HepG2 (cell line): ENCODE measurements at regions not wholly inside any gene's neighbourhood (a gene's known extent, or its start where the extent isn't known, plus 50 kb on each side); places are given as distances from the start of the nearest gene placed in this dataset.

Source experiments
- ATAC-seq: fragments of 200-7000 bp; cut with Tn5 transposase; 3 replicates; pipeline ENCODE4 v1.9.1; 2020; ENCODE audit warnings: mild to moderate bottlenecking, moderate library complexity
- BruUV-seq: library from RNA; stranded (reverse); fragments of 400-500 nt; replicated peaks from 2 replicates; lab custom pipeline; 2021; lab: Mats Ljungman, UMichigan
- CTCF ChIA-PET: fragments of 300-600 bp; formaldehyde crosslinking; extraction: SDS; loops from one replicate; lab custom pipeline; 2021; ENCODE audit warnings: low total read pairs, inconsistent platforms, low intra/inter-chr PET ratio; lab: Yijun Ruan, JAX
- POLR2A ChIA-PET: fragments of 350-600 bp; sonication (Branson Sonifier 250); formaldehyde crosslinking; loops from one replicate; lab custom pipeline; 2020; ENCODE audit warnings: antibody characterized with exemption, inconsistent platforms; lab: Yijun Ruan, JAX
- DNase-seq: peaks from one replicate; pipeline ENCODE4 v3.0.0-alpha.2; 2015; ENCODE audit warnings: low spot score
- FAIRE-seq: peaks from 3 replicates; lab custom pipeline; 2011; peaks lifted over from hg19 to GRCh38; lab: Jason Lieb, UNC
- H2AFZ ChIP-seq: one replicate; pipeline ENCODE4 v1.6.1; 2011; ENCODE audit warnings: low read length, inconsistent platforms
- H3K27ac ChIP-seq: fragments of 300-600 bp; 3 replicates; pipeline ENCODE4 v1.8.0; 2011; ENCODE audit warnings: mixed run types, mild to moderate bottlenecking, mixed read lengths, low read length, inconsistent platforms; ENCODE audit not compliant: insufficient read depth; ENCODE audit errors: extremely low read length
- H3K27me3 ChIP-seq, 2 experiments: fragments of 200-600 bp in 1 of 2; 2 replicates in 1 of 2; 3 replicates in 1 of 2; pipeline versions ENCODE4 v1.6.0 to v1.8.0; 2011; ENCODE audit warnings: low read length in 2 of 2, mild to moderate bottlenecking in 2 of 2, moderate library complexity in 2 of 2, inconsistent platforms in 1 of 2; ENCODE audit not compliant: insufficient read depth in 2 of 2, control insufficient read depth in 1 of 2
- H3K36me3 ChIP-seq, 2 experiments: fragments of 200-600 bp in 1 of 2; replicated peaks in 1 of 2; 2 replicates in 1 of 2; 3 replicates in 1 of 2; pipeline versions ENCODE4 v1.5.1 to v1.8.0; 2011; ENCODE audit warnings: low read length in 2 of 2, inconsistent platforms in 1 of 2; ENCODE audit not compliant: insufficient read depth in 2 of 2, control insufficient read depth in 1 of 2
- H3K4me1 ChIP-seq: 2 replicates; pipeline ENCODE4 v1.5.1; 2012; ENCODE audit warnings: low read length, inconsistent platforms; ENCODE audit not compliant: insufficient read depth
- H3K4me2 ChIP-seq: 2 replicates; pipeline ENCODE4 v1.6.0; 2011; ENCODE audit warnings: low read depth, low read length, inconsistent platforms
- H3K4me3 ChIP-seq, 3 experiments: fragments of 200-600 bp in 1 of 3; sonication (generic), shearing (Covaris generic) in 1 of 3; replicated peaks in 1 of 3; 2 replicates each; pipeline ENCODE4 v1.5.1; 2011 to 2016; ENCODE audit warnings: low read length in 3 of 3, inconsistent platforms in 2 of 3, low read depth in 2 of 3, mild to moderate bottlenecking in 2 of 3, control low read depth in 1 of 3, mixed read lengths in 1 of 3; ENCODE audit not compliant: insufficient read depth in 1 of 3
- H3K79me2 ChIP-seq: one replicate; pipeline ENCODE4 v1.6.1; 2011; ENCODE audit warnings: low read length, inconsistent platforms; ENCODE audit not compliant: insufficient read depth
- H3K9ac ChIP-seq: 2 replicates; pipeline ENCODE4 v1.6.0; 2011; ENCODE audit warnings: mild to moderate bottlenecking, low read depth, low read length, inconsistent platforms; ENCODE audit not compliant: insufficient read depth
- H3K9me3 ChIP-seq: 2 replicates; pipeline ENCODE4 v1.5.1; 2012; ENCODE audit warnings: mild to moderate bottlenecking, low read length
- H4K20me1 ChIP-seq: 2 replicates; pipeline ENCODE4 v1.6.0; 2011; ENCODE audit warnings: inconsistent platforms, mild to moderate bottlenecking, low read length, moderate library complexity; ENCODE audit not compliant: insufficient read depth
- ARNT ChIP-seq: fragments of 450-650 bp; IDR thresholded peaks from 2 replicates; pipeline ENCODE4 v1.6.1; 2017
- CAMTA2 ChIP-seq: sonication (generic); formaldehyde crosslinking; IDR thresholded peaks from 2 replicates; pipeline ENCODE4 v1.4.0; 2020; ENCODE audit warnings: mild to moderate bottlenecking, missing genetic modification reagents, borderline replicate concordance
- E2F5 ChIP-seq: sonication (generic); formaldehyde crosslinking; conservative IDR thresholded peaks from 2 replicates; pipeline ENCODE4 v1.4.0; 2020; ENCODE audit warnings: missing genetic modification reagents
- HNF1B ChIP-seq: sonication (generic); formaldehyde crosslinking; IDR thresholded peaks from 2 replicates; pipeline ENCODE4 v1.5.1; 2020; ENCODE audit warnings: mild to moderate bottlenecking, moderate library complexity, missing genetic modification reagents
- HNRNPK ChIP-seq: fragments of 200-400 bp; formaldehyde crosslinking; IDR thresholded peaks from 2 replicates; pipeline ENCODE4 v1.6.1; 2018; ENCODE audit warnings: low read length, low read depth, moderate library complexity, mild to moderate bottlenecking; ENCODE audit not compliant: poor library complexity, severe bottlenecking
- MAZ ChIP-seq, 2 experiments: sonication (generic) in 1 of 2; formaldehyde crosslinking in 1 of 2; IDR thresholded peaks; 2 replicates each; pipeline versions ENCODE4 v1.5.0 to v1.6.1; 2012 to 2020; ENCODE audit warnings: low read depth in 2 of 2, mild to moderate bottlenecking in 2 of 2, borderline replicate concordance in 1 of 2, improper control_type of control experiment in 1 of 2, low read length in 1 of 2, missing genetic modification reagents in 1 of 2, moderate library complexity in 1 of 2
- MED13 ChIP-seq: sonication (generic); formaldehyde crosslinking; IDR thresholded peaks from 2 replicates; pipeline ENCODE4 v1.5.0; 2020; ENCODE audit warnings: missing genetic modification reagents
- PHF20 ChIP-seq: sonication (generic); formaldehyde crosslinking; IDR thresholded peaks from 2 replicates; pipeline ENCODE4 v1.5.0; 2020; ENCODE audit warnings: mild to moderate bottlenecking, missing genetic modification reagents
- SMARCC2 ChIP-seq: fragments of 450-650 bp; IDR thresholded peaks from 2 replicates; pipeline ENCODE4 v1.6.1; 2017; ENCODE audit warnings: antibody characterized with exemption, mild to moderate bottlenecking
- STAG1 ChIP-seq: sonication (generic); formaldehyde crosslinking; IDR thresholded peaks from 2 replicates; pipeline ENCODE4 v1.4.0; 2020; ENCODE audit warnings: missing genetic modification reagents
- U2AF1 ChIP-seq: fragments of 200-400 bp; formaldehyde crosslinking; optimal IDR thresholded peaks from 2 replicates; pipeline ENCODE3; 2017; ENCODE audit warnings: mild to moderate bottlenecking, low read depth, low read length
- ZNF292 ChIP-seq: sonication (generic); formaldehyde crosslinking; IDR thresholded peaks from 2 replicates; pipeline ENCODE4 v1.8.1; 2022; ENCODE audit warnings: mild to moderate bottlenecking, low read depth, missing genetic modification reagents, borderline replicate concordance
- ZNF589 ChIP-seq: sonication (generic); formaldehyde crosslinking; conservative IDR thresholded peaks from 2 replicates; pipeline ENCODE4 v1.8.0; 2022; ENCODE audit warnings: mild to moderate bottlenecking, moderate library complexity, missing genetic modification reagents
- ZNF615 ChIP-seq: sonication (generic); formaldehyde crosslinking; IDR thresholded peaks from 2 replicates; pipeline ENCODE4 v1.5.0; 2020; ENCODE audit warnings: mild to moderate bottlenecking, missing genetic modification reagents, borderline replicate concordance
- ZNF720 ChIP-seq: sonication (generic); formaldehyde crosslinking; IDR thresholded peaks from 2 replicates; pipeline ENCODE4 v1.4.0; 2020; ENCODE audit warnings: missing genetic modification reagents
- ZNF770 ChIP-seq: sonication (generic); formaldehyde crosslinking; IDR thresholded peaks from 2 replicates; pipeline ENCODE4 v1.5.0; 2020; ENCODE audit warnings: mild to moderate bottlenecking, missing genetic modification reagents
- WGBS: methylation state at CpG from one replicate; pipeline ENCODE4 v1.1.6; 2017; ENCODE audit warnings: low lambda C conversion rate; 5-methylcytosine and 5-hydroxymethylcytosine counted together
- in situ Hi-C: cut with HindIII; loops from 2 replicates; pipeline ENCODE4 v1.10.0; 2017; ENCODE audit warnings: low pct_unique_long_range_greater_than_20kb; ENCODE audit not compliant: extremely low pct_ligation_motif_present
- intact Hi-C: fragments of 100-400 bp; cut with micrococcal nuclease; formaldehyde crosslinking; loops from one replicate; pipeline ENCODE4 v1.10.0; 2022; ENCODE audit not compliant: unreplicated experiment
- TF ChIP-seq, protein P1 (sequence below): sonication (generic); formaldehyde crosslinking; IDR thresholded peaks from 2 replicates; pipeline ENCODE4 v1.4.0; 2020; ENCODE audit warnings: missing genetic modification reagents, mild to moderate bottlenecking, borderline replicate concordance

DNA sequence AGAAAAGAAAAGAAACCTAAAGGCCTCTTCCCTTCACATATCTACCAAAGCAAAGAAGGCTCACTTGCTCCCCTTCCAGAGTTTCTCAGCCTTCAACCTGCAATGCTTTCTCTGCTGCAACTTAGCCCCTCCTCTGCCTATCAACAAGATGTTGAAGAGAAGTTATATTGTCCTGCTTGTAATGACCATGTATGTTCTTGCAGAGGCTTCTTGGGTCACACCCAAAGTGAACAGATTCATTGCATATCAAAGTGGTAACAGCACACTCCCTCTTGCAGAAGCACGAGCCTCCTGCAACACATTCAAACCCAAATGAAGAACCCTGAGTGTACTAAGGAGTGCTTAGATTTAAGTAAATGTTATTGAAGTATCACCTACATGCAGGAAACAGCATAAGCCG lies 494.3 kb downstream of the NTRK2 start (continued):
- no peak for TF ChIP-seq ZNF292 (CRISPR knock-in tag)
- no peak for TF ChIP-seq E2F5 (CRISPR knock-in tag)
- TF ChIP-seq PHF20, result no peak
- no peak for TF ChIP-seq SMARCC2
- no peak for TF ChIP-seq MED13 (CRISPR knock-in tag)
- TF ChIP-seq ZNF615 (CRISPR knock-in tag), result no peak
- TF ChIP-seq MAZ (IDR thresholded peaks at IDR 0.05; ENCODE audit: borderline replicate concordance, low read depth, low read length), result no peak
- TF ChIP-seq MAZ (CRISPR knock-in tag; IDR thresholded peaks at IDR 0.05; ENCODE audit: low read depth), result no peak
- TF ChIP-seq STAG1, result no peak
- TF ChIP-seq ZNF589 (CRISPR knock-in tag), result no peak
- no peak for TF ChIP-seq U2AF1

GRCh38 chr9:85163415-85163814 lies 493.9 kb downstream of the NTRK2 start:
- FAIRE-seq (no peak), DNase-seq (no peak), ATAC-seq (no peak)
- no TSS peak for BruUV-seq
- Histone ChIP-seq H3K27me3 (no peaks in the 10 kb centered on the region), H3K4me2 (no peak overlapping the region), H3K4me1 (no peaks in the 10 kb centered on the region), H2AFZ (no peak overlapping the region), H3K36me3 (no peaks in the 10 kb centered on the region), H3K4me3 (no peak overlapping the region), H4K20me1 (no peaks in the 10 kb centered on the region), H3K9me3 (no peaks in the 10 kb centered on the region), H3K27ac (no peak overlapping the region), H3K9ac (no peak overlapping the region), H3K79me2 (no peaks in the 10 kb centered on the region)
- ChIA-PET CTCF (no interaction called here), POLR2A (no interaction called here)
- 3% methylated on average over 1 of the region's 1 CpG for WGBS
- in situ Hi-C loops (no loop called here), intact Hi-C loops (no loop called here)
- TF ChIP-seq ZNF770 (CRISPR knock-in tag), result no peak
- TF ChIP-seq ARNT, result no peak
- no peak for TF ChIP-seq CAMTA2 (CRISPR knock-in tag)
- TF ChIP-seq, protein P1, sequence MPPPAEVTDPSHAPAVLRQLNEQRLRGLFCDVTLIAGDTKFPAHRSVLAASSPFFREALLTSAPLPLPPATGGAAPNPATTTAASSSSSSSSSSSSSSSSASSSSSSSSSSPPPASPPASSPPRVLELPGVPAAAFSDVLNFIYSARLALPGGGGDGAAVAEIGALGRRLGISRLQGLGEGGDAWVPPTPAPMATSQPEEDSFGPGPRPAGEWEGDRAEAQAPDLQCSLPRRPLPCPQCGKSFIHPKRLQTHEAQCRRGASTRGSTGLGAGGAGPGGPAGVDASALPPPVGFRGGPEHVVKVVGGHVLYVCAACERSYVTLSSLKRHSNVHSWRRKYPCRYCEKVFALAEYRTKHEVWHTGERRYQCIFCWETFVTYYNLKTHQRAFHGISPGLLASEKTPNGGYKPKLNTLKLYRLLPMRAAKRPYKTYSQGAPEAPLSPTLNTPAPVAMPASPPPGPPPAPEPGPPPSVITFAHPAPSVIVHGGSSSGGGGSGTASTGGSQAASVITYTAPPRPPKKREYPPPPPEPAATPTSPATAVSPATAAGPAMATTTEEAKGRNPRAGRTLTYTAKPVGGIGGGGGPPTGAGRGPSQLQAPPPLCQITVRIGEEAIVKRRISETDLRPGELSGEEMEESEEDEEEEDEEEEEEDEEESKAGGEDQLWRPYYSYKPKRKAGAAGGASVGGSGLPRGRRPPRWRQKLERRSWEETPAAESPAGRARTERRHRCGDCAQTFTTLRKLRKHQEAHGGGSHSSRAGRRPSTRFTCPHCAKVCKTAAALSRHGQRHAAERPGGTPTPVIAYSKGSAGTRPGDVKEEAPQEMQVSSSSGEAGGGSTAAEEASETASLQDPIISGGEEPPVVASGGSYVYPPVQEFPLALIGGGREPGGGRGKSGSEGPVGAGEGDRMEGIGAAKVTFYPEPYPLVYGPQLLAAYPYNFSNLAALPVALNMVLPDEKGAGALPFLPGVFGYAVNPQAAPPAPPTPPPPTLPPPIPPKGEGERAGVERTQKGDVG (CRISPR knock-in tag), result no peak
- TF ChIP-seq ZNF720 (CRISPR knock-in tag), result no peak
- no peak for TF ChIP-seq HNRNPK
- TF ChIP-seq HNF1B, result no peak
